PFSK-1 (cell line): ENCODE measurements at regions not wholly inside any gene's neighbourhood (a gene's known extent, or its start where the extent isn't known, plus 50 kb on each side); places are given as distances from the start of the nearest gene placed in this dataset.

ENCODE experiments used
- POLR2AphosphoS5 ChIP-seq: IDR thresholded peaks from 2 replicates; pipeline ENCODE4 v1.6.1; 2012; ENCODE audit warnings: low read depth, mild to moderate bottlenecking, control low read depth, low read length, moderate library complexity
- REST ChIP-seq, 2 experiments: IDR thresholded peaks; 2 replicates each; pipeline versions ENCODE4 v1.6.1 to v1.8.0; 2011 to 2012; ENCODE audit warnings: low read depth in 2 of 2, low read length in 2 of 2, control low read depth in 1 of 2, inconsistent platforms in 1 of 2, mild to moderate bottlenecking in 1 of 2, moderate library complexity in 1 of 2; ENCODE audit not compliant: insufficient read depth in 1 of 2
- SIN3A ChIP-seq: IDR thresholded peaks from 2 replicates; pipeline ENCODE4 v1.6.1; 2012; ENCODE audit warnings: mild to moderate bottlenecking, low read length, moderate library complexity, borderline replicate concordance; ENCODE audit not compliant: insufficient read depth
- TAF1 ChIP-seq: IDR thresholded peaks from 2 replicates; pipeline ENCODE4 v1.6.1; 2012; ENCODE audit warnings: low read length, control low read depth, borderline replicate concordance; ENCODE audit not compliant: insufficient read depth

GRCh38 chr12:111180426-111181142 is 188.3 kb downstream of the PHETA1 start:
- TF ChIP-seq SIN3A (no peak), TAF1 (no peak), REST (IDR thresholded peaks at IDR 0.05; ENCODE audit: insufficient read depth in 1 of 2, low read depth in 2 of 2, low read length in 2 of 2) (no peak), POLR2AphosphoS5 (no peak)
